Ishikawa (cell line): ENCODE measurements at regions not wholly inside any gene's neighbourhood (a gene's known extent, or its start where the extent isn't known, plus 50 kb on each side); places are given as distances from the start of the nearest gene placed in this dataset.

Experiments
- CEBPB ChIP-seq: IDR thresholded peaks from 2 replicates; pipeline ENCODE4 v1.6.1; 2012
- CREB1 ChIP-seq: IDR thresholded peaks from 2 replicates; pipeline ENCODE4 v1.6.1; 2012; ENCODE audit warnings: low read depth
- EP300 ChIP-seq: IDR thresholded peaks from 2 replicates; pipeline ENCODE4 v1.6.1; 2012; ENCODE audit warnings: borderline replicate concordance
- MAX ChIP-seq: IDR thresholded peaks from 2 replicates; pipeline ENCODE4 v1.6.1; 2012
- NFIC ChIP-seq: IDR thresholded peaks from 2 replicates; pipeline ENCODE4 v1.6.1; 2012
- RAD21 ChIP-seq: IDR thresholded peaks from 2 replicates; pipeline ENCODE4 v1.6.1; 2012; ENCODE audit warnings: low read depth
- USF1 ChIP-seq: IDR thresholded peaks from 2 replicates; pipeline ENCODE4 v1.6.1; 2012
- YY1 ChIP-seq: IDR thresholded peaks from 2 replicates; pipeline ENCODE4 v1.6.1; 2012; ENCODE audit warnings: low read depth

GRCh38 chr6:155587817-155588216, 132.2 kb upstream of the NOX3 start:
- TF ChIP-seq EP300 = no peak
- TF ChIP-seq CEBPB = no peak
- no peak for TF ChIP-seq CREB1
- no peak for TF ChIP-seq NFIC
- no peak for TF ChIP-seq YY1
- no peak for TF ChIP-seq USF1
- no peak for TF ChIP-seq RAD21
- no peak for TF ChIP-seq MAX
